Activated CD4-positive, alpha-beta T cell treated with anti-CD3 and anti-CD28 coated beads, Interleukin-2, amount 10 ng/mL, durations not matched to agents 24 days and 14 days (primary cell): ENCODE measurements at regions not wholly inside any gene's neighbourhood (a gene's known extent, or its start where the extent isn't known, plus 50 kb on each side); places are given as distances from the start of the nearest gene placed in this dataset.

ENCODE experiments used
- DNase-seq: peaks from one replicate; pipeline ENCODE4 v3.0.0; 2022
- H3K27ac Mint-ChIP-seq: one replicate; pipeline ENCODE4 v1.8.0; 2022; ENCODE audit warnings: mild to moderate bottlenecking, mixed read lengths
- H3K27me3 Mint-ChIP-seq: one replicate; pipeline ENCODE4 v1.8.0; 2022; ENCODE audit warnings: mixed read lengths
- H3K36me3 Mint-ChIP-seq: one replicate; pipeline ENCODE4 v1.8.0; 2022; ENCODE audit warnings: low read depth, mild to moderate bottlenecking, mixed read lengths
- H3K4me1 Mint-ChIP-seq: one replicate; pipeline ENCODE4 v1.8.0; 2021; ENCODE audit warnings: mixed read lengths
- H3K4me3 Mint-ChIP-seq: one replicate; pipeline ENCODE4 v1.8.0; 2022; ENCODE audit warnings: mild to moderate bottlenecking, moderate library complexity, mixed read lengths
- H3K9me3 Mint-ChIP-seq: one replicate; pipeline ENCODE4 v1.8.0; 2021; ENCODE audit warnings: mixed read lengths
- intact Hi-C: fragments of 100-400 bp; cut with micrococcal nuclease; formaldehyde crosslinking; loops from one replicate; pipeline ENCODE4 v1.15.1; 2023

GRCh38 chr2:9071584-9072124 lies 68.2 kb upstream of the MBOAT2 start:
- DNase-seq, result no peak
- intact Hi-C loops, result no loop called here
- Mint-ChIP-seq H3K36me3 (no peaks in the 10 kb centered on the region), H3K27me3 (peaks cover 7% of the 10 kb centered on the region), H3K27ac (no peak overlapping the region), H3K4me1 (peaks cover 1% of the 10 kb centered on the region), H3K9me3 (peaks cover 5% of the 10 kb centered on the region), H3K4me3 (no peak overlapping the region)

DNA sequence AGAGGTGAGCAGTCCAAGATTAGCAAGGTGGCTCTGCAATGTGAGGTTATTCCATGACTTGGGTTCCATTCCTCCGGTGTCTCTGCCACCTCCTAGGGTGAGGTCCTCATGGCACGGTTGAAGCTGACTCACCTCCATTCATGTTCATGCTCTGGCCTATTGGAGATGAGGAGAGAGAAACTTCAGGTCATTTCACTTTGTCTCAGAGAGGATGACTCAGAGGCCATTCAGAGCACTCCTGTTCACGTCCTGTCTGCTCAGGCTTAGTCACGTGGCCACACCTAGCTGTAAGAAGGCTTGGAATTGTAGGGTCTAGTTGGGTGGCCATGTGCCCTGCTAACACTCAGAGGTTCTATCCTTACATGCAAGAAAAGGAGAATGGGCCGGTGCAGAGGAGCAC lies 67.5 kb upstream of the MBOAT2 start:
- DNase-seq, result no peak
- H3K9me3 Mint-ChIP-seq, result peaks cover 5% of the 10 kb centered on the region
- H3K27ac Mint-ChIP-seq, result no peak overlapping the region
- H3K27me3 Mint-ChIP-seq, result peaks cover 7% of the 10 kb centered on the region
- peaks cover 1% of the 10 kb centered on the region for H3K4me1 Mint-ChIP-seq
- intact Hi-C loops, result no loop called here
- no peak overlapping the region for H3K4me3 Mint-ChIP-seq
- H3K36me3 Mint-ChIP-seq, result no peaks in the 10 kb centered on the region

- H3K27ac Mint-ChIP-seq, result no peak overlapping the region
These were observed 66.1 kb upstream of the MBOAT2 start for GRCh38 chr2:9069543-9069942.

GRCh38 chr2:9065901-9066300 lies 62.4 kb upstream of the MBOAT2 start:
- DNase-seq, result no peak
- Mint-ChIP-seq H3K36me3 (no peaks in the 10 kb centered on the region), H3K9me3 (peaks cover under 1% of the 10 kb centered on the region), H3K27ac (no peak overlapping the region), H3K4me3 (no peak overlapping the region), H3K27me3 (peaks cover 4% of the 10 kb centered on the region), H3K4me1 (peaks cover under 1% of the 10 kb centered on the region)
- intact Hi-C loops, result no loop called here

More at GRCh38 chr2:9069543-9069942, 66.1 kb upstream of the MBOAT2 start:
- intact Hi-C loops, result no loop called here
- no peak overlapping the region for H3K4me3 Mint-ChIP-seq
- H3K27me3 Mint-ChIP-seq, result peaks cover 7% of the 10 kb centered on the region
- DNase-seq, result no peak
- H3K9me3 Mint-ChIP-seq, result peaks cover 5% of the 10 kb centered on the region
- H3K4me1 Mint-ChIP-seq, result peaks cover 1% of the 10 kb centered on the region
- H3K36me3 Mint-ChIP-seq, result no peaks in the 10 kb centered on the region

- no peaks in the 10 kb centered on the region for H3K9me3 Mint-ChIP-seq
- H3K27me3 Mint-ChIP-seq, result peaks cover 3% of the 10 kb centered on the region
- H3K4me3 Mint-ChIP-seq, result no peak overlapping the region
These were observed 59.6 kb upstream of the MBOAT2 start for GRCh38 chr2:9063023-9063606.

DNA sequence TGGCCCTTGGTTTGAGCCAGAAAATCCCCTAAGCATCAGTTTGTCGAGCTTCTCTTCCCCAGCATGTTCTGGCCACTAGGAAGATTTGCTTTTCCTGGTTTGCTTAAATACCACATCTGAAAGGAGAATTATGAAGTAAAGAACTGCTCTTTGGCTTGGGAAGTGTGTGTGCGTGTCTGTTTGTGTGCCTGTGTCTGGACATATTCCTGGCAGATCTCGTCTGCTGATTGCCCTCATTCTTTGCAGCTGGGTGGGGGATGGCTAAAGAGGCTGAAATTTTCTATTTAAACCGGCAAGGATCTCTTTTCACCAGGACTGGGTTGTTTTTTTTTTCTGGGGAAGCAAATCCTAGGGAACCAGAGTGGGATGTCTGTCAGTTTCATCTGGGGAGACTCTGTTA lies 57.3 kb upstream of the MBOAT2 start:
- Mint-ChIP-seq H3K4me1 (no peaks in the 10 kb centered on the region), H3K27me3 (peaks cover 2% of the 10 kb centered on the region)
- intact Hi-C loops, result no loop called here

More at GRCh38 chr2:9063023-9063606, 59.6 kb upstream of the MBOAT2 start:
- intact Hi-C loops, result no loop called here
- no peaks in the 10 kb centered on the region for H3K36me3 Mint-ChIP-seq
- no peaks in the 10 kb centered on the region for H3K4me1 Mint-ChIP-seq
- no peak overlapping the region for H3K27ac Mint-ChIP-seq
- DNase-seq, result no peak

DNA sequence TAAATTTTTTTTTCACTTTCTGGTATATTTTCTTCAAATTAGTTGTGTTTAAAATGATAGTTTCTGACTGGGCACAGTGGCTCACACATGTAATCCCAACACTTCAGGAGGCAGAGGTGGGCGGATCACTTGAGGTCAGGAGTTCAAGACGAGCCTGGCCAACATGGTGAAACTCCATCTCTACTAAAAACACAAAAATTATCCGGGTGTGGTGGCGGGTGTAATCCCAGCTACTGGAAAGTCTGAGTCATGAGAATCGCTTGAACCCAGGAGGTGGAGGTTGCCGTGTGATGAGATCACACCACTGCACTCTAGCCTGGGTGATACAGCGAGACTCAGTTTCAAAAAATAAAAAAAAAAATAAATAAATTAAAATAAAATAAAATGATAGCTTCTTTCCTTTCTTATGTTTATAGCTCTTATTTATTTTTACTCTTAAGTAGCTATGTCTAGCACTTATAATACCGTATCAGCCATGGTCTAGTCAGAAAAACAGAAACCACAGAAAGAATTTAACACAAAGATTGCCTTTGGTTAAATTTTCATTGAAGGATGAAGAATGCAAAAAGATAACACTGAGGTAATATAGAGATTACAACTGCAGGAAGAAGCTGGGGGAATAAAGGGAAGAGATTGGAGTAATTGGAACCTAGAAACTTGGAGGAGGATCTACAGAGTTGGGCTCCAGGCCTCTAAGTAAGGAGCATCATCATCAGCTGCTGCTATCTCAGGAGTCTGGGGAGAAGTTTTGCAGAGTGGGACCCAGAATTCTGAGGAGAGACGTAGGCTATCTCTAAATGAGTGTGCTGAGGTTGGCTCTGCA lies 54.7 kb upstream of the MBOAT2 start:
- Mint-ChIP-seq H3K9me3 (peaks cover 4% of the 10 kb centered on the region), H3K27ac (no peak overlapping the region), H3K27me3 (peaks cover 2% of the 10 kb centered on the region), H3K36me3 (no peaks in the 10 kb centered on the region), H3K4me1 (peaks cover 1% of the 10 kb centered on the region), H3K4me3 (no peak overlapping the region)
- intact Hi-C loops, result no loop called here
- no peak for DNase-seq

More for the DNA sequence above, 57.3 kb upstream of the MBOAT2 start:
- no peaks in the 10 kb centered on the region for H3K36me3 Mint-ChIP-seq
- H3K9me3 Mint-ChIP-seq, result no peaks in the 10 kb centered on the region
- DNase-seq, result no peak
- H3K27ac Mint-ChIP-seq, result no peak overlapping the region
- no peak overlapping the region for H3K4me3 Mint-ChIP-seq

DNA sequence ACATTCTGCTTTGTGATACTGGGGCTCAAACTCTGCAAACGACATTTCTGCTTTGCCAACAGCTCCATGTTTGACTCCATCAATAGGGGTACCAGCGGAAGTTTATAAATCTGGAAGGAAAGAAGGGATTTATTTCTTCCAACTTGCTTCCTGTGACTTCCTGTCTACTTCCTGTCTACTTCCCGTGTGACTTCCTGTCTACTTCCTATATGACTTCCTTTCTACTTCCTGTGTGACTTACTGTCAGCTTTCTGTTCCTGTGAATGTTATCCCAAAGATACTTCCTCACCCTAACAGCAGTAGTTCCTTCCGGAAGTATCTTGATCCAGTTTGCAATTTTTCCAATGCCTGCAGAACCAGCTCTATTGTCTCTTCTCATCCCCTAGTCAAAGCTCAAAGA lies 52.0 kb upstream of the MBOAT2 start:
- Mint-ChIP-seq H3K4me1 (peaks cover 1% of the 10 kb centered on the region), H3K4me3 (no peak overlapping the region), H3K36me3 (no peaks in the 10 kb centered on the region), H3K27ac (no peak overlapping the region), H3K9me3 (peaks cover 4% of the 10 kb centered on the region), H3K27me3 (peaks cover 2% of the 10 kb centered on the region)
- intact Hi-C loops, result no loop called here
- DNase-seq, result no peak

GRCh38 chr2:9053534-9053931 lies 50.0 kb upstream of the MBOAT2 start:
- peaks cover 2% of the 10 kb centered on the region for H3K27me3 Mint-ChIP-seq
- intact Hi-C loops, result no loop called here
- H3K27ac Mint-ChIP-seq, result no peak overlapping the region
- DNase-seq, result no peak
- H3K9me3 Mint-ChIP-seq, result peaks cover 4% of the 10 kb centered on the region
- no peaks in the 10 kb centered on the region for H3K36me3 Mint-ChIP-seq
- H3K4me3 Mint-ChIP-seq, result no peak overlapping the region
- peaks cover 1% of the 10 kb centered on the region for H3K4me1 Mint-ChIP-seq
